ENCODE measurements at regions not wholly inside any gene's neighbourhood (a gene's known extent, or its start where the extent isn't known, plus 50 kb on each side); places are given as distances from the start of the nearest gene placed in this dataset.
"Not testable (repeated sequence)": the region's sequence is repeated elsewhere in the genome, so short reads cannot be mapped to it uniquely, and the experiment has no call there.

DNA sequence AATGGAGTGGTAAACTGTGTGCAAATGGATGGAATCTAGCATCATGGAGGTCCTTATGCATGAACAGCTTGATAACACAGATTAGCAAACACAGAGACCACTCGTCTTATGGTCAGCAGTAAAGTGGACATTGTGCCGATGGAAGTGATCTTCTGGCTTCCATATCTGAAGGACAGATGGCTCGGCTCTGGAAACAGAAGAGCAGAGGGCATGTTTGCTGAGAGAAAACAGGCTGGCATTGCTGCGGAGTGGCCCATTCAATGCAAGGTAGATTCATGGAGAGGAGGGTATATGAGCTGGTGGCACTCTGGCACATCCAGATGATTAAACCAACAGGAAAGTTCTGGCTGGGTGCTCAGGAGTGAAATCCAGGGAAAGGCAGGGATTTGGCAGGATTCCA, 513.2 kb downstream of the DIRAS2 start:
- no peak for DNase-seq (ENCODE audit: low read depth, low spot score)
- H3K27ac ChIP-seq = no peak overlapping the region

- no peak overlapping the region for H3K27ac ChIP-seq
- DNase-seq (ENCODE audit: low read depth, low spot score) = no peak
These were observed 511.1 kb downstream of the DIRAS2 start for GRCh38 chr9:90131568-90131967.

DNA sequence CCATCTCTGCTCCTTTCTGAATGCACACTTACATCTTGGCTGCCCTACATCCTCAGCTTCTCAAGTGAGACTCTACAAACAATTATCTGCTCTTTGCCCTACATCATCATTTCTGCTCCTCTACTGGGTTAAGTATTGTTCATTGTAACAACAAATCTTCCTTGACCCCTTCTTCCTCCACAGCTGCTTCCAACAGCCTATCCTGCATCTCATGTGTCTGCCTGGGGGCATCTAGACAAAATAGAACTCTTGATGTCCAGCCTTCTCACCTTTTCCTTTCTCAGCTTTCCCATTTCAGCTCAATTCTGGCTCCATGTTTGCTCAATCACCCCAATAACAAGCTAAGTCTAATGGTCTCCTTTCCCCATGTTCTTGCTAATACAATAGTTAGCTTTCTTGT, 509.8 kb downstream of the DIRAS2 start:
- no peak for DNase-seq (ENCODE audit: low read depth, low spot score)
- no peak overlapping the region for H3K27ac ChIP-seq

- H3K27ac ChIP-seq = no peak overlapping the region
- DNase-seq (ENCODE audit: low read depth, low spot score) = no peak
These were observed 504.8 kb downstream of the DIRAS2 start for GRCh38 chr9:90137801-90138200.

DNA sequence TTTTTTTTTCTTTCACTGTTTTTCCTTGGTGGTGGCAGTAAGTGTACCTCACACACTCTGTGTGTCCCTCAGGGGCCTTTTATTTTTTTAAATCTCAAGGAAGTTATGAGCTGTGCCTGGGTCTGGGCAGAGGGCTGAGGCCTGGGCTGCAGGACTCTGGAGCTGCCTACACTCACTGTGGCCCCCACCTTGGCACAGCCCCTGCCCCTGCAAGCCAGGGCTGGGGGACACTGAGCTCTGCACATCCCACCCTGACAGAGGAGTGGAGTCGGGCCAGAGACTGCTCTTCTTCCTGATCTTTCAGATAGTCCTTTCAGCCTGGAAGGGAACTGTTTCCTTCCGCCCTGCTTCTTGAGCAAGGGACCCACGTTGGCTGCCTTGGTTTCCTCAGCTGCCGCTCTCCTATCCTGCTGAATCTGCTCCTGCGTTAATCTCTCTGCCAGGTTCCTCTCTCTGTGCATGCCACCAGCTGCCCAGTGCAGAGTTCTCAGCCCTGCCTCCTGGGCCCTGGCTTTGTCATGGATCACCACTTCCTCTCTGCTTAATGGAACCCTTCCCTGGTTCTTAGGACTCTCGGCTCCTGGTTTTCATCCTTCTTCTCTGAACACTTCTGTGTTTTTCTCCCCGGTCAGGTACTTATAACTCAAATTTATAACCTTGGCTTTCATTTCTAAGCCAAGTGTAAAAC, 502.3 kb downstream of the DIRAS2 start:
- no peak overlapping the region for H3K27ac ChIP-seq
- no peak for DNase-seq (ENCODE audit: low read depth, low spot score)

DNA sequence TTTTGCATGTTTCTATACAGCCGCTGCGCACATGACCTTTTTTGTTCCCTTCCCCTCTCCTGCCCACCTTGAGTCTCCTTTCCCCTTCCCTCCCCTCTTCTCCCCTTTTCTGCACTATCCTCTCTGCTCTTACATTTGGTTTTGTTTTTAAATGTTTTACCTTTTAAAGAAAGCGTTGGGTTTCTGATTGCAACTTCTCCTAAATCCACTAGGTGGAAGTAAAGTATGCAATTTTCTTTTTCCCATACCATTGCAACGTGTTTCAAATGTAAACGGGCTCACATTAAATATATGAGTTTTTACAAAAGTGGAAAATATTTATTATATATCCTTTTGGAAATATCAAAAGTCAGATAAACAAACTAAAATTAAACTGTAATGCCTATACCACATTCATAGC, 500.9 kb downstream of the DIRAS2 start:
- DNase-seq (ENCODE audit: low read depth, low spot score) = no peak
- no peak overlapping the region for H3K27ac ChIP-seq

GRCh38 chr9:90142580-90142979, 500.0 kb downstream of the DIRAS2 start:
- no peak overlapping the region for H3K27ac ChIP-seq
- DNase-seq (ENCODE audit: low read depth, low spot score) = no peak

- no peak overlapping the region for H3K27ac ChIP-seq
These were observed 495.2 kb downstream of the DIRAS2 start for GRCh38 chr9:90147426-90147825.

GRCh38 chr9:90156318-90156717, 486.3 kb downstream of the DIRAS2 start:
- no peak for DNase-seq (ENCODE audit: low read depth, low spot score)
- H3K27ac ChIP-seq = no peak overlapping the region

More at GRCh38 chr9:90147426-90147825, 495.2 kb downstream of the DIRAS2 start:
- no peak for DNase-seq (ENCODE audit: low read depth, low spot score)

DNA sequence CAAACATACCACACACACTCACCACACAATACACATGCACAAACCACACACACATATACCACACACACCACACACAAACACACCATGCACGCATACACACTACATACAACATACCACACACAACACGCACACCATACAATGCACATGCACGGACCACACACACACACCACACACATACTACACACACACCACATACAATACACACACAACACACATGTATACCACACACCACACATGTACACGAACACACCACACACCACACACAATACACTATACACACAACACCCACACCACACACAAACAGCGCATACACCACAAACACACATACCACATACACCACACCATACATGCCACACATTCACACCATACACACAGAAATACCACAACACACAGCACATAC, 480.3 kb downstream of the DIRAS2 start:
- H3K27ac ChIP-seq = no peak overlapping the region
- no peak for DNase-seq (ENCODE audit: low read depth, low spot score)

- no peak for DNase-seq (ENCODE audit: low read depth, low spot score)
- H3K27ac ChIP-seq = no peak overlapping the region
These were observed 479.8 kb downstream of the DIRAS2 start for GRCh38 chr9:90162819-90163218.

- H3K27ac ChIP-seq = no peak overlapping the region
- DNase-seq (ENCODE audit: low read depth, low spot score) = no peak
These were observed 477.3 kb downstream of the DIRAS2 start for GRCh38 chr9:90165281-90165680.

DNA sequence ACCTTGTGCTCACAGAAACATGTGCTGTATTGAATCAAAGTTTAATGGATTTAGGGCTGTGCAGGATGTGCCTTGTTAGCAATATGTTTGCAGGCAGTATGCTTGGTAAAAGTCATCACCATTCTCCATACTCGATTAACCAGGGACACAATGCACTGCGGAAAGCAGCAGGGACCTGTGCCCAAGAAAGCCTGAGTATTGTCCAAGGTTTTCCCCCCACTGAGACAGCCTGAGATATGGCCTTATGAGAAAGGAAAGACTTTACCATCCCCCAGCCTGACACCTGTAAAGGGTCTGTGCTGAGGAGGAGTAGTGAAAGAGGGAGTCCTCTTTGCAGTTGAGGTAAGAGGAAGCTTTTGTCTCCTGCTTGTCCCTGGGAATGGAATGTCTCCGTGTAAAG, 476.2 kb downstream of the DIRAS2 start:
- DNase-seq (ENCODE audit: low read depth, low spot score); H3K27ac ChIP-seq: not testable (repeated sequence)

- no peak for DNase-seq (ENCODE audit: low read depth, low spot score)
- H3K27ac ChIP-seq = no peak overlapping the region
These were observed 474.7 kb downstream of the DIRAS2 start for GRCh38 chr9:90167914-90168313.

GRCh38 chr9:90169490-90169889, 473.1 kb downstream of the DIRAS2 start:
- DNase-seq (ENCODE audit: low read depth, low spot score) = no peak
- no peak overlapping the region for H3K27ac ChIP-seq

DNA sequence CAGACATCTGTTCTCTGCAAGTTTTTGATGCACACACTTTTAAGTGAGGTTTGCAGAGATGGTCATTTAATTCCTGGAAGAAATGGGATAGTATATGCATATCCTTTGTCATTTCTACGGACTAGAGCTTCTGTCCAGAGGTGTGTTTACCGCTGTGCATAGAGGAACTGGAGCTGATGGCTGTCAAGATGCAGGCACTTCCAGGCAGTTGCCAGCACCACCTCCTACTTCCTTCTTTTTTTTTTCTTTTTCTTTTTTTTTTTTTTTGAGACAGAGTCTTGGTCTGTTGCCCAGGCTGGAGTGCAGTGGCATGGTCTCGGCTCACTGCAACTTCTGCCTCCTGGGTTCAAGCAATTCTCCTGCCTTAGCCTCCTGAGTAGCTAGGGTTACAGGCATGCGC, 468.7 kb downstream of the DIRAS2 start:
- H3K27ac ChIP-seq; DNase-seq (ENCODE audit: low read depth, low spot score): not testable (repeated sequence)

DNA sequence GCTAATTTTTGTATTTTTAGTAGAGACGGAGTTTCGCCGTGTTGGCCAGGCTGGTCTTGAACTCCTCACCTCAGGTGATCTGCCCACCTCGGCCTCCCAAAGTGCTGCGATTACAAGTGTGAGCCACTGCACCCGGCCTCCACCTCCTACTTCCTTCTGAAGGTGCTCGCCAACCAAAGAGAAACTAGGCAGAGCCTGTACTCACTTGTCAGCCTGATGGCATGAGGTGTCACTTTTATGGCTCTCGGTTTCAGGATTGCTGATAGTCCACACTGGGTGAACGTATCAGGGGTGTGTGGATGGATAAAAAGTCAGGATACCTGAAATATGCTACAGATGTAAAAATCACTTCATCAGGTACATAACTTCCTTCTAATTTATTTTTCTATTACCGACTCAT, 468.3 kb downstream of the DIRAS2 start:
- H3K27ac ChIP-seq; DNase-seq (ENCODE audit: low read depth, low spot score): not testable (repeated sequence)

GRCh38 chr9:90175257-90175656, 467.4 kb downstream of the DIRAS2 start:
- H3K27ac ChIP-seq = no peak overlapping the region
- no peak for DNase-seq (ENCODE audit: low read depth, low spot score)

GRCh38 chr9:90175865-90176264, 466.8 kb downstream of the DIRAS2 start:
- no peak for DNase-seq (ENCODE audit: low read depth, low spot score)
- H3K27ac ChIP-seq = no peak overlapping the region

DNA sequence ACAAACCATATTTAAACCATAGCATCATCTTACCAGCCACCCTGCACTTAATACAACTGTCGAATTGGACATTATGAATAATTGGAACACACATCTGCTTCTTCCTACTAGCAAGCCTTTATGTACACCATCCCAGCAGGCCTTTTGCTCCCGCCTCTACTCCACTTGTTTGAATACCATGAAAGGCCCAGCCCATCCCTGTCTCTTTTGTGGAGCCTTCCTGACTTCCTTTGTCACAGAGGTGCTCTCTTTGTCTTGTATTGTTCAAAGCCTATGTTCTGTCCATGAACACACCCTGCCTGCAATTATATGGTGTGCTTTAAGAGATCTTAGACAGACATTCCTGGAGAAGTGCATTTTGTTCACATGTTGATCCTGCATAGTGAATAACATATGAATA, 465.7 kb downstream of the DIRAS2 start:
- no peak overlapping the region for H3K27ac ChIP-seq
- DNase-seq (ENCODE audit: low read depth, low spot score) = no peak

- no peak for DNase-seq (ENCODE audit: low read depth, low spot score)
- no peak overlapping the region for H3K27ac ChIP-seq
These were observed 462.2 kb downstream of the DIRAS2 start for GRCh38 chr9:90180381-90180780.

DNA sequence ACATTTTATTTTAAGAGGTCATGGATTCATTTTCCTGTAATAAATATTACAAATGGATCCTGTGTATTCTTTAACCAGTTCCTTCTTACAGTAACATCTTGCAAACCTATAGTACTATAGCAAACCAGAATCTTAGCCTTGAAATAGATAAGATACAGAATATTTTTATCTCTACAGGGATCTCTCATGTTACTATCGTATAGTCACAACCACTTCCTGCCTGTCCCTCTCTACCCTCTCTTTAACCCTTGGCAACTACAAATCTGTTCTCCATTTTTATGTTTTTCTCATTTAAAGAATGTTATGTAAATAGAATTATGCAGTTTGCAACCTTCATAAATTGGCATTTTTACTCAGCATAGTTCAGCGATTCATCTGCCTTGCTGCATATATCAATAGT, 454.0 kb downstream of the DIRAS2 start:
- DNase-seq (ENCODE audit: low read depth, low spot score) = no peak
- H3K27ac ChIP-seq = no peak overlapping the region

- no peak overlapping the region for H3K27ac ChIP-seq
- DNase-seq (ENCODE audit: low read depth, low spot score) = no peak
These were observed 453.3 kb downstream of the DIRAS2 start for GRCh38 chr9:90189306-90189705.

Measured in epithelial cell of prostate (primary cell).